H1 (cell line): ENCODE measurements at regions not wholly inside any gene's neighbourhood (a gene's known extent, or its start where the extent isn't known, plus 50 kb on each side); places are given as distances from the start of the nearest gene placed in this dataset.

Experiments used
- CTCF ChIA-PET: fragments of 300-600 bp; sonication (Branson Sonifier 250); formaldehyde crosslinking; loops from one replicate; lab custom pipeline; 2021; ENCODE audit not compliant: partially characterized antibody; lab: Charles Lee
- POLR2A ChIA-PET: fragments of 300-600 bp; sonication (Branson Sonifier 250); formaldehyde crosslinking; loops from one replicate; lab custom pipeline; 2021; ENCODE audit warnings: inconsistent platforms; ENCODE audit not compliant: partially characterized antibody; lab: Charles Lee
- DNase-seq, 2 experiments: peaks; one replicate each; pipeline versions ENCODE4 v3.0.0 to v3.0.0-alpha.2; 2010 to 2022; ENCODE audit warnings: low spot score in 2 of 2, low read depth in 1 of 2, mixed read lengths in 1 of 2
- FAIRE-seq: peaks from 2 replicates; lab custom pipeline; 2011; peaks lifted over from hg19 to GRCh38; lab: Jason Lieb, UNC
- H2AFZ ChIP-seq: 2 replicates; pipeline ENCODE4 v1.8.1; 2012; ENCODE audit warnings: low read length, inconsistent platforms
- H2AK5ac ChIP-seq: 2 replicates; pipeline ENCODE4 v1.6.1; 2013; ENCODE audit warnings: low read depth, low read length
- H2BK120ac ChIP-seq: replicated peaks from 2 replicates; pipeline ENCODE3; 2013; ENCODE audit warnings: low read depth, low read length, inconsistent platforms
- H2BK12ac ChIP-seq: 2 replicates; pipeline ENCODE4 v1.6.1; 2013; ENCODE audit warnings: low read depth, low read length
- H2BK15ac ChIP-seq: 2 replicates; pipeline ENCODE4 v1.6.1; 2013; ENCODE audit warnings: low read length
- H2BK20ac ChIP-seq: 2 replicates; pipeline ENCODE4 v1.6.1; 2013; ENCODE audit warnings: low read length
- H2BK5ac ChIP-seq: 2 replicates; pipeline ENCODE4 v1.6.1; 2013; ENCODE audit warnings: low read depth, low read length
- H3K14ac ChIP-seq: 2 replicates; pipeline ENCODE4 v1.6.1; 2013; ENCODE audit warnings: inconsistent platforms; ENCODE audit not compliant: insufficient read length
- H3K18ac ChIP-seq: 2 replicates; pipeline ENCODE4 v1.6.1; 2013; ENCODE audit warnings: low read length; ENCODE audit errors: extremely low read depth
- H3K23ac ChIP-seq: 2 replicates; pipeline ENCODE4 v1.6.1; 2013; ENCODE audit warnings: inconsistent platforms; ENCODE audit not compliant: insufficient read length
- H3K23me2 ChIP-seq: 2 replicates; pipeline ENCODE4 v1.6.1; 2013; ENCODE audit warnings: low read depth, low read length
- H3K27ac ChIP-seq: 2 replicates; pipeline ENCODE4 v1.6.1; 2011; ENCODE audit warnings: low read depth, low read length, inconsistent platforms
- H3K27me3 ChIP-seq, 4 experiments: replicated peaks in 1 of 4; 1 replicate in 1 of 4; 2 replicates in 3 of 4; pipeline versions ENCODE4 v1.6.1 to v1.8.1; 2011 to 2013; ENCODE audit warnings: low read length in 3 of 4, mild to moderate bottlenecking in 3 of 4, inconsistent platforms in 2 of 4, mixed read lengths in 2 of 4, moderate library complexity in 1 of 4; ENCODE audit not compliant: control insufficient read depth in 3 of 4, insufficient read depth in 3 of 4; ENCODE audit errors: extremely low read depth in 1 of 4
- H3K36me3 ChIP-seq, 4 experiments: 2 replicates each; pipeline versions ENCODE4 v1.6.1 to v1.8.1; 2011 to 2013; ENCODE audit warnings: mild to moderate bottlenecking in 4 of 4, low read length in 3 of 4, moderate library complexity in 2 of 4, control low read depth in 1 of 4, inconsistent platforms in 1 of 4; ENCODE audit not compliant: insufficient read depth in 4 of 4, control insufficient read depth in 2 of 4
- H3K4ac ChIP-seq: replicated peaks from 2 replicates; pipeline ENCODE3; 2013; ENCODE audit warnings: low read length, low read depth, mixed read lengths, inconsistent platforms; ENCODE audit not compliant: insufficient read length
- H3K4me1 ChIP-seq, 4 experiments: replicated peaks in 1 of 4; 1 replicate in 1 of 4; 2 replicates in 3 of 4; pipeline versions ENCODE4 v1.6.1 to v1.8.1; 2011 to 2013; ENCODE audit warnings: low read length in 3 of 4, inconsistent platforms in 2 of 4, mixed read lengths in 1 of 4; ENCODE audit not compliant: insufficient read depth in 4 of 4, control insufficient read depth in 3 of 4
- H3K4me2 ChIP-seq, 2 experiments: 2 replicates each; pipeline versions ENCODE4 v1.6.1 to v1.8.1; 2011 to 2013; ENCODE audit warnings: low read depth in 2 of 2, low read length in 2 of 2, control low read depth in 1 of 2, inconsistent platforms in 1 of 2, mild to moderate bottlenecking in 1 of 2; ENCODE audit not compliant: insufficient read depth in 1 of 2
- H3K4me3 ChIP-seq, 4 experiments: fragments of 200-600, 300-600 bp in 1 of 4; sonication (generic), shearing (Covaris generic), sonication (Bioruptor Twin) in 1 of 4; 2 replicates each; pipeline versions ENCODE4 v1.5.1 to v1.8.1; 2011 to 2016; ENCODE audit warnings: low read length in 4 of 4, low read depth in 3 of 4, control low read depth in 2 of 4, inconsistent platforms in 2 of 4, mild to moderate bottlenecking in 2 of 4, mixed read lengths in 1 of 4, moderate library complexity in 1 of 4; ENCODE audit not compliant: insufficient read depth in 2 of 4; ENCODE audit errors: extremely low read depth in 1 of 4
- H3K56ac ChIP-seq: replicated peaks from 2 replicates; pipeline ENCODE3; 2013; ENCODE audit warnings: low read depth, mild to moderate bottlenecking, mixed read lengths, low read length, inconsistent platforms; ENCODE audit not compliant: insufficient read length
- H3K79me1 ChIP-seq: 2 replicates; pipeline ENCODE4 v1.6.1; 2013; ENCODE audit warnings: low read depth, low read length, control low read depth
- H3K79me2 ChIP-seq, 2 experiments: 2 replicates each; pipeline versions ENCODE4 v1.6.1 to v1.8.1; 2012 to 2013; ENCODE audit warnings: low read length in 2 of 2, mild to moderate bottlenecking in 2 of 2, inconsistent platforms in 1 of 2; ENCODE audit not compliant: insufficient read depth in 2 of 2, control insufficient read depth in 1 of 2
- H3K9ac ChIP-seq, 4 experiments: replicated peaks in 1 of 4; 1 replicate in 1 of 4; 2 replicates in 3 of 4; pipeline versions ENCODE4 v1.6.1 to v1.8.1; 2011 to 2013; ENCODE audit warnings: low read depth in 3 of 4, low read length in 3 of 4, control low read depth in 2 of 4, mild to moderate bottlenecking in 2 of 4, moderate library complexity in 2 of 4, inconsistent platforms in 1 of 4; ENCODE audit errors: extremely low read depth in 1 of 4
- H3K9me3 ChIP-seq, 2 experiments: 2 replicates each; pipeline versions ENCODE4 v1.6.1 to v1.8.1; 2012 to 2013; ENCODE audit warnings: mild to moderate bottlenecking in 2 of 2, moderate library complexity in 2 of 2, control low read depth in 1 of 2, inconsistent platforms in 1 of 2, low read depth in 1 of 2, low read length in 1 of 2, mixed read lengths in 1 of 2; ENCODE audit not compliant: insufficient read depth in 2 of 2
- H4K20me1 ChIP-seq, 2 experiments: replicated peaks in 1 of 2; 2 replicates each; pipeline versions ENCODE3 to v1.8.1; 2011 to 2013; ENCODE audit warnings: inconsistent platforms in 2 of 2, low read length in 2 of 2, mild to moderate bottlenecking in 1 of 2; ENCODE audit not compliant: insufficient read depth in 2 of 2, control insufficient read depth in 1 of 2
- H4K5ac ChIP-seq: 2 replicates; pipeline ENCODE4 v1.6.1; 2013; ENCODE audit warnings: low read length, low read depth, mixed read lengths, inconsistent platforms; ENCODE audit not compliant: insufficient read length
- H4K8ac ChIP-seq: 2 replicates; pipeline ENCODE4 v1.8.0; 2013; ENCODE audit warnings: mild to moderate bottlenecking, moderate library complexity, low read length, inconsistent platforms; ENCODE audit not compliant: insufficient read depth; ENCODE audit errors: extremely low read depth
- H4K91ac ChIP-seq: replicated peaks from 2 replicates; pipeline ENCODE3; 2013; ENCODE audit warnings: low read length, mixed read lengths, inconsistent platforms; ENCODE audit not compliant: insufficient read length
- BCL11A ChIP-seq, 2 experiments: IDR thresholded peaks; one replicate each; pipeline ENCODE4 v1.6.1; 2011; ENCODE audit warnings: low read depth in 2 of 2, low read length in 2 of 2, mild to moderate bottlenecking in 2 of 2
- POU5F1 ChIP-seq: IDR thresholded peaks from 2 replicates; pipeline ENCODE4 v1.6.1; 2011; ENCODE audit warnings: low read depth, mild to moderate bottlenecking, low read length, moderate library complexity
- RXRA ChIP-seq: IDR thresholded peaks from 2 replicates; pipeline ENCODE4 v1.6.1; 2011; ENCODE audit warnings: low read depth, mild to moderate bottlenecking, low read length, moderate library complexity; ENCODE audit not compliant: insufficient read depth

DNA sequence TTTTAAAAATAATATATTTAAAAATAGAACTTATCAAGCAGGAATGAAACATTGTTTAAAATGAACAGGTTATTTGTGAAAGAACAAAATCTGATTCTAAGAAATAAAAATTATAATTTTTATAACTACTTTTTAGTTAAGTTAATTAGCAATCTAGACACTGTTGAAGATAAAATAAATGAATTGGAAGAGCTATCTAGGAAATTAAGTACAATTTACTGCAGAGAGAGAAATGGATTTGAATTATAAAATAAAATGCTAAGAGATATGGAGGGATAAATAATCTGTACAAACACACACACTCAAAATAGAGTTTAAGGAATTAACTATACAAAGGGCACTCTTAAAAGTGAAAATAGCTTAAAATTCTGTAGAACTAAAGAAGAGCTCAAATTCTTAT is 1123.1 kb downstream of the PLA2G4A start:
- Histone ChIP-seq H2BK20ac (no peak overlapping the region), H4K8ac (no peak overlapping the region), H3K27me3 (no peaks in the 10 kb centered on the region), H3K4me3 (no peak overlapping the region), H3K23me2 (no peaks in the 10 kb centered on the region), H2AK5ac (no peak overlapping the region), H4K20me1 (no peaks in the 10 kb centered on the region), H4K91ac (no peak overlapping the region), H2BK5ac (no peak overlapping the region), H3K18ac (no peak overlapping the region), H3K23ac (no peak overlapping the region), H3K79me1 (no peaks in the 10 kb centered on the region), H3K79me2 (no peaks in the 10 kb centered on the region), H2BK15ac (no peak overlapping the region), H2BK120ac (no peak overlapping the region), H2AFZ (no peak overlapping the region), H3K4me2 (no peak overlapping the region), H3K56ac (no peak overlapping the region), H3K4me1 (no peaks in the 10 kb centered on the region), H2BK12ac (no peak overlapping the region), H3K9ac (no peak overlapping the region), H3K9me3 (peaks cover 6 to 21% of the 10 kb centered on the region in 2 experiments), H3K14ac (no peak overlapping the region), H4K5ac (no peak overlapping the region), H3K27ac (no peak overlapping the region), H3K36me3 (no peaks in the 10 kb centered on the region), H3K4ac (no peak overlapping the region)
- POLR2A ChIA-PET: no interaction called here
- DNase-seq: no peak
- no peak for FAIRE-seq
- CTCF ChIA-PET: interaction anchor here (2.3 kb wide), 1 partner anchor 23 kb away, joined by 7 read pairs; no protein-coding TSS in a partner anchor
- TF ChIP-seq RXRA (no peak), POU5F1 (no peak), BCL11A (IDR thresholded peaks at IDR 0.05; ENCODE audit: low read depth in 2 of 2, low read length in 2 of 2) (no peak)
